ENCODE measurements at regions not wholly inside any gene's neighbourhood (a gene's known extent, or its start where the extent isn't known, plus 50 kb on each side); places are given as distances from the start of the nearest gene placed in this dataset.

DNA sequence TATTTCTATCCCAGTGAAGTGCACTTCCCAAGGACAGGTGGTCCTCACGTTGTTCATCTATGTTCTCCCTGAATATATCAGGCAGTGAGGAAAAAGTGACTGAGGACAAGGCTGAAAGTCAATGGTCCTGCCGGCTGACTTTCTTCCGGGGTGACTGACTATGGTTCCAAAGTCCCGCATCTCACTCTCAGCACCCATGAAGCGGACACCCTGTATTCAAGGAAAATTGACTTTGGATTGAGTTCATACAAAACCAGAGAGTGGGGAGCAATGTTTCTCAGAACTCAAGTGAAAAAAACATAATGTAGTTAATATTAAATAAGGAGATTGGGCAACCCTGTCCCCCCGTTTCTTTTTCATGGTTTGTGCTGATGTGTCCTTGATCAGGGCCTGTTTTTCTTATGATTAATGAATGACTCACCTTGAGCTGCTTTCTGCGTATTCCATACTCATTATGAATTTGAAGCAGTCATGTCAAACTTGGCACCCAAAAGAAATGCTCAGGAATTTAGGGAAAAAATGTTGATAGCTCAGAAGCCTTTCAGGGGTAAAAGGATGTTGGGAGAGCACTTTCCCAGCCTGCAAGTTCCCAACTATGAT lies 184.0 kb downstream of the CYLD start:
- no peak for DNase-seq

DNA sequence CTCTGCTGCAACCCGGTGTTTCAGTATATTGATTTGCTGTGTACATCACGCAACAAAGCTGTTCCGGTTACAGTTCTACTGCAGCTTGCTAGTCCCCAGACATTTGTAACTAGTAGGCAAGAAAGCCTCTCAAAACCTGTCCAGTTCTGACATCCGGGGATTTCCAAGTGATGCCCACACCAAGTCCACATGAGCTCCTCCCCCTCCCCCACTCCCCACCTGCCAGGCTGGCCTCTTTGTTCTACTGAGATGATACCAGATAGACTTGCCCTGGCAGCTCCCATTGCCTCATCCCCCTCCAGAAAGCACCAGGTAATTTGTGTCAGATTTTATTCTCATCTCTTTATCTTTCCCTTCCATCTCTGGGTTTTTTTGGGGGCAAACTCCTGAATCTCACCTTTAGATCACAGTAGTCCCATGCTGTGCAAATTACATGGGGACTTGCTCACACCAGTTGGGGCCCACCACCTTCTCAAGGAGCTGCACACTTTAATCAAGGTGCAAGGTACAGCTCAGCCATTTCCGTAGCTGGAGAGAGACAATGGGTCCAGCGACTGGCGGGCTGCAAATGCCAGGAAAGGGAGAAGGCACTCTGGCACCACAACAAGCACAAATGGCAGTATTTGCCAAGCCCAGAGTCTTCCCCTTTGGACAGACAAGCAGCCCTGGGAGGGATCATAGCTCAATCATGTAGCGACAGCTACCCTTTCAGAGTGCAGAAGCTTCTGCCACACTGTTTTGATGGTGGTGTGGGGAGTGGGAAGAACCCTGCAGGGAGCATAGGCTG lies 183.1 kb downstream of the CYLD start:
- DNase-seq = no peak

DNA sequence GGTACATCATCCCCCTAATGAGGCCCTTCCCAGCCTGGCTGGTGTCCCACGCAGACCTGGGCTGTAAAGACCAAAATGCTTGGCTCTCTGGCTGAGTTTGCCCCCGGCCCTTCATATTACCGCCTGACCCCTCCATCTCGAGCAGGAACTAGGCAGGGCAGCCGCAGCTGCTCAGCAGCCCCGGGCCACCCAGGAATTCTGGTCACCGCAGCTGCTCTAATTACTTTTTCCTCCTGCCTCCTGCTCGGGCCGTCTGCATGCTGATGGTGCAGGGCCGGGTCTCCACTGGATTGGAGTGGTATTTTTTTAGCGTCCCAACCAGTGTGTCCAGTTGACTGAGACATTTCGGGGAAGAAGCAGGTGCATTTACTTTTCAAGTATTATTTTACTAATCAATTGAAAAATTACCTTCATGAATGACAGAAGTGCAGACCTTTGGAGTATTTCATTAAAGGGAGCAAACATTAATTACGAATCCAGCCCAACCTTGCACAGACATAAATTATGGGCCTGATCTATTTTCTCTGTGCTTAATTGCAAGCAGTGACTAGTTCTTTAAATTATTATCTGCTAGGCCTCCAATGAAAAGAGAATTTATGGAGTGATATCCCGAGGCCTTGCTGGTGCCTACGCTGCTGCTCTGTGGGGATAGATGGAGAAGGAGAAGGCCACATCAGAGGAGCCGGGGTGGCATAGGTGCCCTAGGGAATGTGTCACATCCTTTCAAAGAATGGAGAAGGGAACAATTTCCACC lies 176.2 kb downstream of the CYLD start:
- no peak for DNase-seq

GRCh38 chr16:50916040-50916439 lies 174.2 kb downstream of the CYLD start:
- DNase-seq = no peak

- DNase-seq = no peak
Measured at GRCh38 chr16:50915120-50915519, 173.2 kb downstream of the CYLD start.

DNA sequence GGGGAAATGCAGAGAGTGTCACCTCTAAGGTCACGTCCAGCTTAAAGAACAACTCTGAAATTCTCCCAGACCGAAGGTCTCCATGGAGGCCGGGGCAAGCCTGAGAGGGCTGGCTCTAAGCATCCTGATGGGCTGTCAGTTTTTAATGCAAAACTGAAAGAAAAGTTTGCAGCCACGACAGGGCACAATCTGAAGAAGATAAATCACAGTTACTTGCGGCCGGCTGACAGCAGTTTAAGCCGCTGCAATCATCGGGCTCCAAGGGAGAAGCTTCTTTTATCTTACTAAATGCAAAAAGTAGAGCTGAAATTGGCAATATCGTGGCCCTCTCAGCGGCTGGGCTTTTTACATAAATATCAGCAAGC lies 168.8 kb downstream of the CYLD start:
- no peak for DNase-seq

DNA sequence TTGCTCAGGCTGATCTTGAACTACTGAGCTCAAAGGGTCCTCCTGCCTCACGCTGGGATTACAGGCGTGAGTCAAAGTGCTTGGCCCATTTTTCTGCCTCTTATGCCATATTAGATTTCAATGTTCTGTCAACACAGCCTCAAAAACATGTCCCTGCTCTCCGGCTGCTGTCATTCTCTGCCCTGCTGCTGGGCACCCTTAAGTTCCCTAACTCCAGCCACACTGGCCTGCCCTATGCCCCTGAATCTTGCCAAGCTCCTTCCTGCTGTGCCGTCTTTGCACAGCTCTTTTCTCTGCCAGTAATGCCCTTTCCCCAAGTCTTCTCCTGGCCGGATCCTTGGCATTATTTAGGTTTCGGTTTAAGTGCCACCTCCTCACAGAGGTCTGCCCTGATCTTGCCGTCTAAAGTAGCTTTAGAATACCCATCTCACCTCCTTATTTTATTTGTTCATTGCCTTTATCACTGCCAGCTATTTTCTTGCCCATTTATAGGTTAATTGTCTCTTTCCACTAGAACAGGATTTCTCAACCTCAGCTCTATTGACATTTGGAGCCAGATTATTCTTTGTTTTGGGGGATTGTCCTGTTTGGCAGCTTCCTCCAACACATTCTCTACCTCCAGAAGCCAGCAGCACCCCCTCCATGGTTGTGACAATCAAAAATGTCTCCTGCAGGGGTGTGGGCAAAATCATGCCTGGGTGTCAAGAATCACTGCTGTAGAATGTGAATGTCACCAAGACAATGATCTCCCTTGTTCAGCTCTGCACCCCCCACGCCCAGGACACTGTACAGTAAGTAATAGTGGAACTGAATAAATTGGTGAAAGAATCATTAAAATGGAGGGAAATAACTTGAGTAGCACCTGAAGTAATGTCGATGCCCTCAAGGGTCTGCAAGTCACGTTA lies 168.2 kb downstream of the CYLD start:
- peak in 9 of 56 donors; percentile 2 to 33 (median 8) for DNase-seq

DNA sequence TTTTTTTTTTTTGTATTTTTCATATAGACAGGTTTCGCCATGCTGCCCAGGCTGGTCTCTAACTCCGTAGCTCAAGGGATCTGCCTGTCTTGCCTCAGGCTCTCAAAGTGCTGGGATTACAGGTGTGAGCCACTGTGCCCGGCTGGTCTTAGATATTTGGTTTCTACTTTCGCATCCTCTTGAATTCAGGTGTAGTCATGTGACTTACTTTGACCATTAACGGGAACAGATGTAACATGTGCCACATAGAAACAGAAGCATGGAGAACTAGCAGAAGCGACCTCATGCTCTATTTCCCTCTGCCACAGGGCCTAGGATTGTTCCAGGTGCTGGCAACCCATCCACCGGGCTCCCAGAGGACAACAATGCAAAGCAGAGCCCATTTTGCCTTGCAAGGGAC lies 166.6 kb downstream of the CYLD start:
- DNase-seq = no peak

DNA sequence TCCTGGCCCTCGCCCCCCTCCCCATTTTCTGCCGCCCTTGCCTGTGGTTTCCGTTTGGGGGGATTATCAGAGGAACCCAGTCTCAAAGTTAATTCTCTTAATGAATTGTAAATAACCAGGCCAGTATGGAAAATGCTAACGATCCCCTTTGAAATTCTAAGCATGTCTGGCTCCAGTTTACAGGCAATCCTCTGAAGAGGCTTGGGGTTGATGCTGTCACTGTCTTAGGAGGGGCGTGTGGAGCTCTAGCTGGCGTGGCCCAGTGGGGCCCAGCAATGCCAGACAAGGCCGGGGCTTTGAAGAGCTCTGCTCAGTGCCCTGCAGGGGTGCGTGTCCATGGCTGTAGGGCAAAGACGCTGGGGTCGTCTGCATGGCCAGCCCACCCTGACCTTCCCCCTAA lies 164.6 kb downstream of the CYLD start:
- DNase-seq = no peak

GRCh38 chr16:50902457-50902856 lies 160.6 kb downstream of the CYLD start:
- DNase-seq = peak in 10 of 56 donors; percentile 1 to 24 (median 11)

DNA sequence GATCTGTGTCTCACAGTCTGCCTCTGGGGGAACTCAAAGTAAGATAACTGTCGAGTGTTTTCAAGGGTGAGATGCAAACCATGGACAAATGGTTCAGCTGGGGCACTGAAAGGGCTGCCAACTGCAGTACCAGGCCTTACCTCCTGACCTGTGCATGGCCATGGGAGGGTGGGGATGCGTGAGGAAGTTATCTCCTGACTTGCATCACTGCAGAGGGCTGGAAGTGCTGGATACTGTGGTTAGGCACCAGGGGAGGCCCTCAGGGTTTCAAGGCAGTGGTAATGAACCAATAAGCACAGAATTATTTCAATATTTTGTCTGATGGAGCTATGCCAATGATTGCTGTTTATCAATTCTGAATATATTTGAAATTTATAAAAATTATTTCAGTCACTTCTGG lies 159.2 kb downstream of the CYLD start:
- no peak for DNase-seq

DNA sequence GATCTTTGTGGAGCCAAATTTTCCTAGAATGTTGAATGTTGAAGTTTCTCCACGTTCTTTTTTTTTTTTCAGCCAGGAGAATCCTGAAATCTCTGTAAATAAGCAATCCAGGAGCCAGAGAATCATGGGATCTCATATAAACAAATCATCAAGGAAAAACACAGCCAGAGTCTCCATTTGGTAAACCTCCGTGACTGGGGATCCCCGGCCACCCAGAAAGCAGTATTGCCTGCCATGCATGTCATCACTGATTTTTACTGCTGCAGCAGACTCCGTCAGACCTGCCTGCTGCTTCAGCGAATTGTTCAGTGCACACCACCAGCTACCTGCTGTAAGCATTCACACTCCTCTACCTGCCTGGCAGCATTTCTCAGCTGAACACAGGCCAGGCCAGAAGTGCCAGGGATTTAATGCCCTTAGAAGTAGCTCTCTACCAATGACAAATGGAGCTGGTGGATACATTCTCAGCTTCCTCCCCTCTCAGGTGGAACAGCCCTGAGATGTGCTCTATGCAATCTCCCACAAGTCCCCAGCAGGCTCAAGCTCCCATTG lies 158.6 kb downstream of the CYLD start:
- DNase-seq = no peak

DNA sequence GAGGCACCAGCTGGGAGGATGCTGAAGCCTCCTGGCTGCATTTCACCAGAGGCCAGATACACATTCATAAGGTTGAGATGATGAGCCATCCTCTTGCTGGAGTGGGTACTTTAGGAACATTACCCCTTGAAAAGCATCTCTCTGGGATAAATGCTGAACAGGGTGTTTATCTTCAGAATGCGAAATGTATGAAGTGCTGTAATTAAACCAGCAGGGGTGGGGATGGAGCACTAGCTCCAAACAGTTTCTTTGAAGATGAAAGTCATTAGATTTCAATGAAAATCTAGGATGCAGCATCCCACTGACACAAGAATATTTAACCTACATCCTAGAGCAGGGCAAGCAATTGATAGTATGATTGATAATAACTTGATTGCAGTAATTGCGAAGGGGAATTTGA lies 158.1 kb downstream of the CYLD start:
- DNase-seq = no peak

- DNase-seq = no peak
Measured at GRCh38 chr16:50889746-50890145, 147.9 kb downstream of the CYLD start.

- DNase-seq = no peak
Measured at GRCh38 chr16:50889276-50889675, 147.4 kb downstream of the CYLD start.

DNA sequence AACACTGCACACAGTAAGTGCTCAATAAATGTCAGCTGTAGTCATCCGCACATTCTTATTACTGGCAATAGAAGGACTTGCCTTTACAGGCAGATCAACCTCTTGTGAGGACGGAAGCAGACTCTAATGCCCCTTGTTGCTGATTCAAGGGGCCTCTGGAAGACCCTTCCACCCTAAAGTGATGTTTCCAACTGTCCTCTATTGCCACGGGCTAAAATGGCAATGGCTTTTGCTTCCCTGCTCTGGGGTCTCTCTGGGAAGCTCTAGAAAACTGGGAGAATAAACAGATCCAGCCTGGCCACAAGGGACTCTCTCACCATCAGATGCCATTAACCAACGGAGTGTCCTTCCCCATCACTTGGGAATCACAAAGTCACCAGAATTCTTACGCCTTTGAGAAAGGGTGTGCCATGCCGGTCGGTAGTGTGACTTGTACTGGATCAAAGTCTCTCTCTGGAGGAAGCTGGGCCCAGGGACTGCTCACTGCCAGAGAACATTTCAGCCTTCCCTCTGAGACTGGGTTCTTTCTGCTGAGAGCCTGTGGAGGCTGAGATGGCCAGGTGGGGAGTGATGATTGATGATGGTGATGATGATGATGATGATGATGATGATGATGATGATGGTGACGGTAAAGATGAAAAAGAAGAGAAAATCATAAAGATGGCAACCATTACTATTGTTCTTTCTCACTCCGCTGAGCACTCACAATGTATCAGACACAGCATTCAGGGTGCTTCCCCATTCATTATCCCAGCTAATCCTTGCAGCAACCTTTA lies 146.8 kb downstream of the CYLD start:
- no peak for DNase-seq

DNA sequence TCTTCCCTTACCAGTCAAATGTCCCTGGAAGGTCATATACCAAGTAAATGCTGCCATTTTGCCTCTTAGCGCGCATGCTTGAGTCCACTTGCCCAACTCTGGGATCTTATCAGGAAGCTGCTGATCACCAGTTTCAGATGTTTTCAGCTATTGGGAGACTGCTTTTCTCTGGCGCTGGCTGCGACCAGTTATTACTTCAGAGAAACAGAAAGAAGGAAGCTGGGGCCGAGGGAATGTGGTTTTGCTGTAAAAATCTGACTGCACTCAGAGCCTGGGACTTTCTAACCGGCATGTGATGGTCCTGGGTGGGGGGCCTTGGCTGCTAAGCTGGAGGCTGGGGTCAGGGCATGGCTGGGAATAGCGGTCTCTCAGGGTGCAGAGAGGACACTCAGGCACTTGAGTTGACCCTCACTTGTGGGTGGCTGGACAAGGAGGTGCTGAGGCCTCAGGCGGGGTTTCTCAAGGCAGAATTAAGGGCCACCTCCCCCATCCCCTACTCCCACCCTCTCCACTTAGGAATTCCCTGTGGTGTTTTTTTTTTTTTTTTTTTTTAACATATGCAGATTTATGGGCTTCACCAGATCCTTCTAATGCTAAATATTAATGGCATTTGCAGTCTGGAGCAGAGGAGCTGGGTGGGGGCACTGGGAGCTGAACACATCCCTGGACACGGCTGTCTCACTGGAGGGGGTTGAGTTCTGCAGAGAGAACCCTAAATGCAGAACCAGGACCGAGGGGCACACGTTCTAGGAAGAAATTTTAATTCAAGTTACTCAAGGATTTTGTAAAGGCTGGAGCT lies 145.8 kb downstream of the CYLD start:
- DNase-seq = peak in 1 of 56 donors; percentile 25

GRCh38 chr16:50884066-50884860 lies 142.4 kb downstream of the CYLD start:
- DNase-seq = peak in 1 of 56 donors; percentile 6

- no peak for DNase-seq
Measured at GRCh38 chr16:50881956-50882355, 140.1 kb downstream of the CYLD start.
